ENCODE measurements at regions not wholly inside any gene's neighbourhood (a gene's known extent, or its start where the extent isn't known, plus 50 kb on each side); places are given as distances from the start of the nearest gene placed in this dataset.

- H3K4me3 Mint-ChIP-seq (ENCODE audit: unreplicated experiment) = no peak overlapping the region
- no peak for DNase-seq (ENCODE audit: low read depth)
- H3K27me3 ChIP-seq (ENCODE audit: insufficient read depth, low read length) = no peaks in the 10 kb centered on the region
- no peak overlapping the region for H3K4me2 ChIP-seq (ENCODE audit: low read length)
- H3K27ac Mint-ChIP-seq (ENCODE audit: unreplicated experiment) = no peak overlapping the region
- no peak overlapping the region for H3K4me3 ChIP-seq (ENCODE audit: insufficient read depth, low read depth, low read length)
- H4K20me1 ChIP-seq (ENCODE audit: insufficient read depth, low read length) = no peaks in the 10 kb centered on the region
- H3K4me1 ChIP-seq (ENCODE audit: insufficient read depth, low read length) = peaks cover 8% of the 10 kb centered on the region
- H3K9me3 Mint-ChIP-seq (ENCODE audit: unreplicated experiment) = no peaks in the 10 kb centered on the region
- no peaks in the 10 kb centered on the region for H3K36me3 ChIP-seq (ENCODE audit: insufficient read depth, low read length)
- TF ChIP-seq CTCF (IDR thresholded peaks at IDR 0.05; ENCODE audit: insufficient read depth, low read depth, low read length) (no peak), EZH2 (IDR thresholded peaks at IDR 0.05; ENCODE audit: insufficient read depth, low read length) (no peak)
- no peaks in the 10 kb centered on the region for H3K27me3 Mint-ChIP-seq (ENCODE audit: low read depth, unreplicated experiment)
- no peaks in the 10 kb centered on the region for H3K79me2 ChIP-seq (ENCODE audit: insufficient read depth, low read length)
- H3K9me3 ChIP-seq (ENCODE audit: insufficient read depth, low read depth, low read length) = no peaks in the 10 kb centered on the region
- no peaks in the 10 kb centered on the region for H3K36me3 Mint-ChIP-seq (ENCODE audit: low read depth, unreplicated experiment)
- no peak overlapping the region for H3K27ac ChIP-seq (ENCODE audit: low read depth, low read length)
- no peak for FAIRE-seq
- peaks cover 7% of the 10 kb centered on the region for H3K4me1 Mint-ChIP-seq (ENCODE audit: low read depth, unreplicated experiment)
- no peak overlapping the region for H2AFZ ChIP-seq (ENCODE audit: low read depth, low read length)
- no peak overlapping the region for H3K9ac ChIP-seq (ENCODE audit: low read length)
Observed at GRCh38 chr5:33198836-33199235, 241.9 kb upstream of the TARS1 start.

GRCh38 chr5:33203931-33204330 lies 236.8 kb upstream of the TARS1 start:
- TF ChIP-seq EZH2 (IDR thresholded peaks at IDR 0.05; ENCODE audit: insufficient read depth, low read length) (no peak), CTCF (IDR thresholded peaks at IDR 0.05; ENCODE audit: insufficient read depth, low read depth, low read length) (no peak)
- no peak overlapping the region for H3K27ac Mint-ChIP-seq (ENCODE audit: unreplicated experiment)
- H3K36me3 Mint-ChIP-seq (ENCODE audit: low read depth, unreplicated experiment) = no peaks in the 10 kb centered on the region

GRCh38 chr5:33205079-33205478 lies 235.7 kb upstream of the TARS1 start:
- Histone ChIP-seq H3K4me3 (ENCODE audit: insufficient read depth, low read depth, low read length) (no peak overlapping the region), H3K9ac (ENCODE audit: low read length) (no peak overlapping the region), H3K27me3 (ENCODE audit: insufficient read depth, low read length) (no peaks in the 10 kb centered on the region), H3K9me3 (ENCODE audit: insufficient read depth, low read depth, low read length) (no peaks in the 10 kb centered on the region), H3K36me3 (ENCODE audit: insufficient read depth, low read length) (no peaks in the 10 kb centered on the region), H3K4me2 (ENCODE audit: low read length) (no peak overlapping the region), H3K79me2 (ENCODE audit: insufficient read depth, low read length) (no peaks in the 10 kb centered on the region), H3K27ac (ENCODE audit: low read depth, low read length) (no peak overlapping the region), H3K4me1 (ENCODE audit: insufficient read depth, low read length) (no peaks in the 10 kb centered on the region), H4K20me1 (ENCODE audit: insufficient read depth, low read length) (no peaks in the 10 kb centered on the region), H2AFZ (ENCODE audit: low read depth, low read length) (no peak overlapping the region)
- Mint-ChIP-seq H3K36me3 (ENCODE audit: low read depth, unreplicated experiment) (no peaks in the 10 kb centered on the region), H3K9me3 (ENCODE audit: unreplicated experiment) (no peaks in the 10 kb centered on the region), H3K4me3 (ENCODE audit: unreplicated experiment) (no peak overlapping the region), H3K27me3 (ENCODE audit: low read depth, unreplicated experiment) (no peaks in the 10 kb centered on the region), H3K4me1 (ENCODE audit: low read depth, unreplicated experiment) (no peaks in the 10 kb centered on the region), H3K27ac (ENCODE audit: unreplicated experiment) (no peak overlapping the region)
- FAIRE-seq = no peak
- no peak for TF ChIP-seq CTCF (IDR thresholded peaks at IDR 0.05; ENCODE audit: insufficient read depth, low read depth, low read length)
- no peak for TF ChIP-seq EZH2 (IDR thresholded peaks at IDR 0.05; ENCODE audit: insufficient read depth, low read length)
- no peak for DNase-seq (ENCODE audit: low read depth)

More at GRCh38 chr5:33203931-33204330, 236.8 kb upstream of the TARS1 start:
- Histone ChIP-seq H3K4me3 (ENCODE audit: insufficient read depth, low read depth, low read length) (no peak overlapping the region), H3K27me3 (ENCODE audit: insufficient read depth, low read length) (no peaks in the 10 kb centered on the region), H3K4me2 (ENCODE audit: low read length) (no peak overlapping the region), H3K9ac (ENCODE audit: low read length) (no peak overlapping the region), H3K4me1 (ENCODE audit: insufficient read depth, low read length) (no peaks in the 10 kb centered on the region), H4K20me1 (ENCODE audit: insufficient read depth, low read length) (no peaks in the 10 kb centered on the region), H3K27ac (ENCODE audit: low read depth, low read length) (no peak overlapping the region), H3K79me2 (ENCODE audit: insufficient read depth, low read length) (no peaks in the 10 kb centered on the region), H3K9me3 (ENCODE audit: insufficient read depth, low read depth, low read length) (no peaks in the 10 kb centered on the region), H2AFZ (ENCODE audit: low read depth, low read length) (no peak overlapping the region), H3K36me3 (ENCODE audit: insufficient read depth, low read length) (no peaks in the 10 kb centered on the region)
- DNase-seq (ENCODE audit: low read depth) (no peak), FAIRE-seq (no peak)
- H3K4me3 Mint-ChIP-seq (ENCODE audit: unreplicated experiment) = no peak overlapping the region
- H3K9me3 Mint-ChIP-seq (ENCODE audit: unreplicated experiment) = no peaks in the 10 kb centered on the region
- no peaks in the 10 kb centered on the region for H3K27me3 Mint-ChIP-seq (ENCODE audit: low read depth, unreplicated experiment)
- no peaks in the 10 kb centered on the region for H3K4me1 Mint-ChIP-seq (ENCODE audit: low read depth, unreplicated experiment)
